Neuronal stem cell (in vitro differentiated cells): ENCODE measurements at regions not wholly inside any gene's neighbourhood (a gene's known extent, or its start where the extent isn't known, plus 50 kb on each side); places are given as distances from the start of the nearest gene placed in this dataset.

Source experiments
- DNase-seq: peaks from one replicate; pipeline ENCODE4 v3.0.0-alpha.2; 2013; ENCODE audit warnings: low spot score
- H2AFZ ChIP-seq: one replicate; pipeline ENCODE4 v1.6.1; 2013; ENCODE audit warnings: mild to moderate bottlenecking, low read length, inconsistent platforms
- H2AK5ac ChIP-seq: 2 replicates; pipeline ENCODE4 v1.6.1; 2013; ENCODE audit warnings: low read depth, mild to moderate bottlenecking, inconsistent platforms, low read length, moderate library complexity, mixed read lengths
- H2BK120ac ChIP-seq: 2 replicates; pipeline ENCODE4 v1.6.1; 2013; ENCODE audit warnings: low read depth, mild to moderate bottlenecking, inconsistent platforms, low read length, moderate library complexity, mixed read lengths
- H2BK12ac ChIP-seq: one replicate; pipeline ENCODE4 v1.6.1; 2013; ENCODE audit warnings: low read length, inconsistent platforms
- H2BK15ac ChIP-seq: 2 replicates; pipeline ENCODE4 v1.6.1; 2013; ENCODE audit warnings: mild to moderate bottlenecking, low read length, inconsistent platforms, mixed read lengths
- H2BK5ac ChIP-seq: one replicate; pipeline ENCODE4 v1.6.1; 2013; ENCODE audit warnings: inconsistent platforms, mild to moderate bottlenecking, low read length, moderate library complexity
- H3K14ac ChIP-seq: one replicate; pipeline ENCODE4 v1.6.1; 2013; ENCODE audit warnings: low read length, inconsistent platforms
- H3K18ac ChIP-seq: 2 replicates; pipeline ENCODE4 v1.6.1; 2013; ENCODE audit warnings: low read length, inconsistent platforms
- H3K23ac ChIP-seq: 2 replicates; pipeline ENCODE4 v1.6.1; 2013; ENCODE audit warnings: low read depth, mild to moderate bottlenecking, mixed read lengths, low read length, inconsistent platforms; ENCODE audit not compliant: poor library complexity
- H3K27ac ChIP-seq: replicated peaks from 3 replicates; pipeline ENCODE4 v1.5.1; 2013; ENCODE audit warnings: low read length, inconsistent platforms
- H3K27me3 ChIP-seq, 3 experiments: 2 replicates each; pipeline ENCODE4 v1.6.1; 2013; ENCODE audit warnings: low read length in 3 of 3, mild to moderate bottlenecking in 2 of 3, inconsistent platforms in 1 of 3, low read depth in 1 of 3, mixed read lengths in 1 of 3, moderate library complexity in 1 of 3; ENCODE audit not compliant: control insufficient read depth in 3 of 3, insufficient read depth in 3 of 3
- H3K36me3 ChIP-seq, 2 donors: replicated peaks in 1 of 2; 2 replicates each; pipeline ENCODE4 v1.6.1; 2013; ENCODE audit warnings: low read length in 2 of 2; ENCODE audit not compliant: control insufficient read depth in 2 of 2, insufficient read depth in 2 of 2
- H3K4ac ChIP-seq: 2 replicates; pipeline ENCODE4 v1.6.1; 2013; ENCODE audit warnings: inconsistent platforms, mild to moderate bottlenecking, low read length, moderate library complexity
- H3K4me1 ChIP-seq, 2 donors: 1 replicate in 1 of 2; 2 replicates in 1 of 2; pipeline ENCODE4 v1.6.1; 2013; ENCODE audit warnings: low read length in 2 of 2, low read depth in 1 of 2; ENCODE audit not compliant: control insufficient read depth in 2 of 2, insufficient read depth in 1 of 2
- H3K4me2 ChIP-seq: one replicate; pipeline ENCODE4 v1.6.1; 2013; ENCODE audit warnings: mild to moderate bottlenecking, low read length, inconsistent platforms; ENCODE audit not compliant: insufficient read depth, poor library complexity, severe bottlenecking
- H3K4me3 ChIP-seq, 2 donors: 2 replicates each; pipeline ENCODE4 v1.5.1; 2013; ENCODE audit warnings: low read length in 2 of 2, mild to moderate bottlenecking in 2 of 2, inconsistent platforms in 1 of 2, moderate library complexity in 1 of 2
- H3K79me1 ChIP-seq: one replicate; pipeline ENCODE4 v1.6.1; 2013; ENCODE audit warnings: low read depth, mild to moderate bottlenecking, inconsistent platforms, low read length, moderate library complexity
- H3K9ac ChIP-seq: one replicate; pipeline ENCODE4 v1.6.1; 2013; ENCODE audit warnings: mild to moderate bottlenecking, low read depth, low read length, inconsistent platforms; ENCODE audit not compliant: poor library complexity
- H3K9me3 ChIP-seq, 2 donors: replicated peaks in 1 of 2; 2 replicates each; pipeline versions ENCODE3 to v1.6.1; 2013; ENCODE audit warnings: low read length in 2 of 2, mild to moderate bottlenecking in 2 of 2, inconsistent platforms in 1 of 2, low read depth in 1 of 2, mixed read lengths in 1 of 2, moderate library complexity in 1 of 2; ENCODE audit not compliant: control insufficient read depth in 2 of 2, insufficient read depth in 1 of 2
- H4K8ac ChIP-seq: one replicate; pipeline ENCODE4 v1.6.1; 2013; ENCODE audit warnings: low read depth, mild to moderate bottlenecking, inconsistent platforms, low read length, moderate library complexity
- H4K91ac ChIP-seq: one replicate; pipeline ENCODE4 v1.6.1; 2013; ENCODE audit warnings: low read length, low read depth, mild to moderate bottlenecking, inconsistent platforms; ENCODE audit not compliant: poor library complexity
- WGBS, 2 donors: extraction: QIAGEN DNeasy Blood & Tissue Kit; methylation state at CpG; one replicate each; pipeline ENCODE4 v1.1.7; 2013; ENCODE audit warnings: missing lambda C conversion rate in 2 of 2, mixed read lengths in 1 of 2; ENCODE audit not compliant: insufficient read length in 2 of 2, insufficient replicate concordance in 1 of 2; ENCODE audit errors: extremely low coverage in 2 of 2; 5-methylcytosine and 5-hydroxymethylcytosine counted together

- Histone ChIP-seq H4K91ac (no peak overlapping the region), H2BK12ac (no peak overlapping the region), H3K9ac (no peak overlapping the region), H3K14ac (no peak overlapping the region), H2BK15ac (no peak overlapping the region), H3K23ac (no peak overlapping the region), H3K18ac (no peak overlapping the region), H2BK120ac (no peak overlapping the region), H3K4ac (no peak overlapping the region), H3K79me1 (no peaks in the 10 kb centered on the region), H2AFZ (no peak overlapping the region), H2BK5ac (no peak overlapping the region), H3K27ac (no peak overlapping the region), H3K27me3 (no peaks in the 10 kb centered on the region), H3K4me1 (no peaks in the 10 kb centered on the region), H4K8ac (no peak overlapping the region), H2AK5ac (no peak overlapping the region), H3K36me3 (no peaks in the 10 kb centered on the region), H3K4me3 (no peak overlapping the region), H3K9me3 (no peaks in the 10 kb centered on the region), H3K4me2 (no peak overlapping the region)
- WGBS, 2 donors, result no CpG with 5 or more reads among the region's 1 CpG
- no peak for DNase-seq
Measured at GRCh38 chr12:90589956-90590355, 365.0 kb downstream of the CCER1 start.

DNA sequence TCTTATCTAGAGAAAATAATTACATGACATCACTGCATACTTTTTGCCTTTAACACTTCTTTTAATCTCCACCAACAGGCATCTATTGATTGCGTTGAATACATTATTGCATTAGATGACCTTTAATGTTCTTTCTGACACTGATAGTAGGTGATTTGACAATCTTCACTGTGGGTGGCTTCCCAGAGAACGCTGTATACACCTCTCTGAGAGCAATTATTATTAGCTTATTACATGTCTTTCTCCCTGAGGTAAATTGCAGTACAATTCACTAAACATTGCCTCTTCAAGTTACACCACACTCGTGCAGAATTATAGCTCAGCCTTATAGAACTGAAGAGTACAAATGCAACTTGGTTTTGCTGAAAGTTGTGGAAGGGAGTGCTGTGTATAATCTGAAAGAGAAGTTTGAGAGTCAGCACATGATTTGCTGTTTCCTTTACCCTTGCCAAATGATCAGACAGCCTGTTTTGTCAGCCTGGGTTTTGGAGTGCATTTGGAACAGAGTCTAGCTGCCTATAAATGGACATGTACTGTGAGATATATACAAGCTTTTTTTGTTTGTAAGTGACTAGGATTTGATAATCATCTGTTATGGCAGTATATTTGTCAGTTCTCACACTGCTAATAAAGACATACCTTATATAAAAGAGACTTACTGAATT lies 369.2 kb downstream of the CCER1 start:
- Histone ChIP-seq H2AK5ac (no peak overlapping the region), H3K27me3 (no peaks in the 10 kb centered on the region), H4K8ac (no peak overlapping the region), H3K9me3 (no peaks in the 10 kb centered on the region), H3K14ac (no peak overlapping the region), H3K18ac (no peak overlapping the region), H2BK5ac (no peak overlapping the region), H3K36me3 (no peaks in the 10 kb centered on the region), H2AFZ (no peak overlapping the region), H3K27ac (no peak overlapping the region), H3K4me1 (no peaks in the 10 kb centered on the region), H2BK12ac (no peak overlapping the region), H3K4me2 (no peak overlapping the region), H3K79me1 (no peaks in the 10 kb centered on the region), H3K4me3 (no peak overlapping the region), H2BK120ac (no peak overlapping the region), H3K4ac (no peak overlapping the region), H4K91ac (no peak overlapping the region), H3K9ac (no peak overlapping the region), H3K23ac (no peak overlapping the region), H2BK15ac (no peak overlapping the region)
- no CpG with 5 or more reads among the region's 3 CpGs for WGBS, 2 donors
- no peak for DNase-seq

DNA sequence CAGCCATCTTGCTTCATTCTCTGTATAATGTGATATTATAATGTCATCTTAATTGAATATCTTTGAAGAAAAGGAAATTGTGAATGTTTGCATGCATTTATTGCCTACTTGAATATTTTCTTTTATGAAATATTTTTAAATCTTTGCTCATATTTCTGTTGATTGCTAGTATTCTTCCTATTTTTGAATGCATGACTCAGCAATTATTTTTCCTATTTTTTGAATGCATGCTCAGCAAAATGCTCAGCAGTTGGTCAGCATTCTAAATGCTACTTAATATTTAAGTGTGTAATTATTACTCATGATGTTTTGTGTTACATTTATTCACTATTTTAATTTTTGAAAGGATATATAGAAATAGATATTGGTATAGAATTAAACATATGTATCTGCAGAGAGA lies 378.3 kb downstream of the CCER1 start:
- H2BK12ac ChIP-seq, result no peak overlapping the region
- no peak overlapping the region for H3K4me3 ChIP-seq
- H3K23ac ChIP-seq, result no peak overlapping the region
- no peak overlapping the region for H4K91ac ChIP-seq
- no peaks in the 10 kb centered on the region for H3K4me1 ChIP-seq
- H2BK5ac ChIP-seq, result no peak overlapping the region
- H3K27me3 ChIP-seq, result no peaks in the 10 kb centered on the region
- H4K8ac ChIP-seq, result no peak overlapping the region
- H3K18ac ChIP-seq, result no peak overlapping the region
- H3K4ac ChIP-seq, result no peak overlapping the region
- H3K79me1 ChIP-seq, result no peaks in the 10 kb centered on the region
- no peak overlapping the region for H3K4me2 ChIP-seq
- no peak overlapping the region for H2BK120ac ChIP-seq
- no peaks in the 10 kb centered on the region for H3K9me3 ChIP-seq
- H2BK15ac ChIP-seq, result no peak overlapping the region
- no peaks in the 10 kb centered on the region for H3K36me3 ChIP-seq
- H2AFZ ChIP-seq, result no peak overlapping the region
- H2AK5ac ChIP-seq, result no peak overlapping the region
- no peak overlapping the region for H3K14ac ChIP-seq
- no peak overlapping the region for H3K9ac ChIP-seq
- no peak overlapping the region for H3K27ac ChIP-seq
- DNase-seq, result no peak

DNA sequence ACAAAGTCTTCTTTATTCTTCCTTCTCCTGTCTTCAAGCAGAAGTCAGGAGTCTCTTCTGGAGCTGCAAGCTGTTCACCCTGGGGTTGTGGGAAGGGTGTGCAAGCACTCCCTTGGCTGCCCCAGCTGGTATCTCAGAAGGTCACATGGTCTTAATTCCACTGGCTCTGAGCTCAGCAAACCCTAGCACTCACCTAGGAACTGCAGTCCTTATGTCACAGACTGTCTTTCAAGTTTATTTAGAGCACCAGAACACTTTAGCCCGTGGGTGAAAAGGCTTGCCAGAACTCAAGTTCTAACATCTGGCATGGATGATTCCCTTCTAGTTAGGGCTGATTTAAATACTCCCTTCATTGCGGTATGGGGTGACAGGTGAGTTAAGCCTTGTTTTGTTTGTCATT lies 379.0 kb downstream of the CCER1 start:
- H4K8ac ChIP-seq, result no peak overlapping the region
- peak overlapping the region; percentile 51 for H3K18ac ChIP-seq
- H3K27ac ChIP-seq, result no peak overlapping the region
- no peak overlapping the region for H2BK120ac ChIP-seq
- no peaks in the 10 kb centered on the region for H3K9me3 ChIP-seq
- H2AK5ac ChIP-seq, result no peak overlapping the region
- no peaks in the 10 kb centered on the region for H3K27me3 ChIP-seq
- H3K4me3 ChIP-seq, result no peak overlapping the region
- H3K23ac ChIP-seq, result no peak overlapping the region
- no peak overlapping the region for H3K14ac ChIP-seq
- H3K9ac ChIP-seq, result no peak overlapping the region
- no peak overlapping the region for H2AFZ ChIP-seq
- H3K4ac ChIP-seq, result no peak overlapping the region
- H3K79me1 ChIP-seq, result no peaks in the 10 kb centered on the region
- H2BK12ac ChIP-seq, result no peak overlapping the region
- H3K4me1 ChIP-seq, result no peaks in the 10 kb centered on the region
- no peak for DNase-seq
- H3K4me2 ChIP-seq, result no peak overlapping the region
- no peaks in the 10 kb centered on the region for H3K36me3 ChIP-seq
- H2BK15ac ChIP-seq, result no peak overlapping the region
- WGBS, 2 donors, result no CpG with 5 or more reads among the region's 2 CpGs
- H4K91ac ChIP-seq, result no peak overlapping the region
- no peak overlapping the region for H2BK5ac ChIP-seq
